Right atrium auricular region (tissue), 2 donors: ENCODE measurements at regions not wholly inside any gene's neighbourhood (a gene's known extent, or its start where the extent isn't known, plus 50 kb on each side); places are given as distances from the start of the nearest gene placed in this dataset.

Experiments
- DNase-seq: peaks from one replicate; pipeline ENCODE4 v3.0.0-alpha.2; 2019; ENCODE audit warnings: low spot score
- H3K27ac ChIP-seq, 2 donors: fragments of 200-600 bp; sonication (generic); 1 replicate in 1 of 2; 2 replicates in 1 of 2; pipeline ENCODE4 v1.5.1; 2016 to 2019
- H3K27me3 ChIP-seq, 2 donors: fragments of 200-600 bp; sonication (generic); one replicate each; pipeline versions ENCODE4 v1.5.1 to v1.6.0; 2017 to 2019
- H3K36me3 ChIP-seq: fragments of 200-600 bp; sonication (generic); one replicate; pipeline ENCODE4 v1.5.1; 2016
- H3K4me1 ChIP-seq, 2 donors: fragments of 200-600 bp; sonication (generic); one replicate each; pipeline versions ENCODE4 v1.5.1 to v1.6.0; 2017 to 2019
- H3K4me3 ChIP-seq, 2 donors: fragments of 200-600 bp; sonication (generic); 1 replicate in 1 of 2; 2 replicates in 1 of 2; pipeline ENCODE4 v1.5.1; 2017 to 2019; ENCODE audit warnings: mild to moderate bottlenecking in 1 of 2, moderate library complexity in 1 of 2
- H3K9me3 ChIP-seq, 2 donors: fragments of 200-600 bp; sonication (generic); one replicate each; pipeline ENCODE4 v1.5.1; 2019
- CTCF ChIP-seq, 2 donors: fragments of 200-600 bp; sonication (generic); IDR thresholded peaks; one replicate each; pipeline ENCODE4 v1.5.1; 2019; ENCODE audit warnings: antibody characterized with exemption in 2 of 2

- Histone ChIP-seq H3K4me3 (no peak overlapping the region), H3K9me3 (no peaks in the 10 kb centered on the region), H3K27me3 (no peaks in the 10 kb centered on the region), H3K4me1 (no peaks in the 10 kb centered on the region), H3K36me3 (no peaks in the 10 kb centered on the region), H3K27ac (no peak overlapping the region)
- DNase-seq: no peak
- no peak for TF ChIP-seq CTCF (IDR thresholded peaks at IDR 0.05)
Measured at GRCh38 chr4:151527699-151528098, 118.7 kb downstream of the FHIP1A start.

- Histone ChIP-seq H3K36me3 (no peaks in the 10 kb centered on the region), H3K27ac (no peak overlapping the region), H3K9me3 (no peaks in the 10 kb centered on the region), H3K4me1 (no peaks in the 10 kb centered on the region), H3K27me3 (no peaks in the 10 kb centered on the region), H3K4me3 (no peak overlapping the region)
- DNase-seq: no peak
- TF ChIP-seq CTCF (IDR thresholded peaks at IDR 0.05): no peak
Measured at GRCh38 chr4:151529187-151529586, 120.2 kb downstream of the FHIP1A start.

GRCh38 chr4:151530230-151530629 is 121.3 kb downstream of the FHIP1A start:
- no peak for DNase-seq
- Histone ChIP-seq H3K4me3 (no peak overlapping the region), H3K4me1 (no peaks in the 10 kb centered on the region), H3K27me3 (no peaks in the 10 kb centered on the region), H3K9me3 (no peaks in the 10 kb centered on the region), H3K36me3 (no peaks in the 10 kb centered on the region), H3K27ac (no peak overlapping the region)
- TF ChIP-seq CTCF (IDR thresholded peaks at IDR 0.05): no peak

GRCh38 chr4:151530783-151531182 is 121.8 kb downstream of the FHIP1A start:
- Histone ChIP-seq H3K9me3 (no peaks in the 10 kb centered on the region), H3K4me3 (no peak overlapping the region), H3K4me1 (no peaks in the 10 kb centered on the region), H3K27me3 (no peaks in the 10 kb centered on the region), H3K27ac (no peak overlapping the region), H3K36me3 (no peaks in the 10 kb centered on the region)
- TF ChIP-seq CTCF (IDR thresholded peaks at IDR 0.05): peak in 1 of 2 donors; percentile 17
- DNase-seq: no peak

- H3K4me1 ChIP-seq: no peaks in the 10 kb centered on the region
- TF ChIP-seq CTCF (IDR thresholded peaks at IDR 0.05): no peak
- no peak overlapping the region for H3K27ac ChIP-seq
- DNase-seq: no peak
- no peak overlapping the region for H3K4me3 ChIP-seq
- H3K27me3 ChIP-seq: no peaks in the 10 kb centered on the region
- no peaks in the 10 kb centered on the region for H3K9me3 ChIP-seq
- no peaks in the 10 kb centered on the region for H3K36me3 ChIP-seq
Measured at GRCh38 chr4:151532001-151532708, 123.2 kb downstream of the FHIP1A start.

- TF ChIP-seq CTCF (IDR thresholded peaks at IDR 0.05): no peak
- no peaks in the 10 kb centered on the region for H3K9me3 ChIP-seq
- H3K4me3 ChIP-seq: no peak overlapping the region
- H3K4me1 ChIP-seq: no peaks in the 10 kb centered on the region
- H3K27me3 ChIP-seq: no peaks in the 10 kb centered on the region
- H3K27ac ChIP-seq: no peak overlapping the region
- no peaks in the 10 kb centered on the region for H3K36me3 ChIP-seq
- DNase-seq: no peak
Measured at GRCh38 chr4:151534195-151534594, 125.2 kb downstream of the FHIP1A start.
